Heart left ventricle (tissue), 16 donors: ENCODE measurements at regions not wholly inside any gene's neighbourhood (a gene's known extent, or its start where the extent isn't known, plus 50 kb on each side); places are given as distances from the start of the nearest gene placed in this dataset.
A peak's percentile ranks its signal among the peaks of the same experiment; 100 is the strongest.
"Not testable (repeated sequence)": the region's sequence is repeated elsewhere in the genome, so short reads cannot be mapped to it uniquely, and the experiment has no call there.

Source experiments
- ATAC-seq, 4 donors: fragments of 200-7000 bp; cut with Tn5 transposase; one replicate each; pipeline ENCODE4 v1.9.1; 2020 to 2022; ENCODE audit warnings: moderate library complexity in 4 of 4, mild to moderate bottlenecking in 3 of 4, moderate number of reproducible peaks in 1 of 4
- DNase-seq, 5 donors: peaks; one replicate each; pipeline ENCODE4 v3.0.0-alpha.2; 2020
- H3K27ac ChIP-seq, 12 donors: fragments of 200-600 bp; sonication (generic) in 4 of 12; one replicate each; pipeline versions ENCODE4 v1.5.0 to v1.8.0; 2016 to 2022; ENCODE audit warnings: mild to moderate bottlenecking in 2 of 12
- H3K27me3 ChIP-seq, 9 donors: fragments of 200-600 bp; sonication (generic) in 2 of 9; one replicate each; pipeline versions ENCODE4 v1.5.1 to v1.8.0; 2016 to 2022; ENCODE audit warnings: mild to moderate bottlenecking in 3 of 9
- H3K36me3 ChIP-seq, 9 donors: fragments of 200-600 bp; sonication (generic) in 2 of 9; one replicate each; pipeline versions ENCODE4 v1.5.0 to v1.8.0; 2018 to 2022; ENCODE audit warnings: mild to moderate bottlenecking in 2 of 9
- H3K4me1 ChIP-seq, 12 donors: fragments of 200-600 bp; sonication (generic) in 4 of 12; one replicate each; pipeline versions ENCODE4 v1.5.0 to v1.8.0; 2016 to 2022; ENCODE audit warnings: mild to moderate bottlenecking in 3 of 12
- H3K4me3 ChIP-seq, 12 donors: fragments of 200-600 bp; sonication (generic) in 4 of 12; one replicate each; pipeline versions ENCODE4 v1.5.0 to v1.8.0; 2017 to 2022; ENCODE audit warnings: mild to moderate bottlenecking in 9 of 12, moderate library complexity in 4 of 12
- H3K9me3 ChIP-seq, 12 donors: fragments of 200-600 bp; sonication (generic) in 4 of 12; one replicate each; pipeline versions ENCODE4 v1.5.0 to v1.8.0; 2016 to 2022; ENCODE audit warnings: mild to moderate bottlenecking in 1 of 12
- CTCF ChIP-seq, 12 donors: fragments of 200-600 bp; sonication (generic) in 4 of 12; IDR thresholded peaks; one replicate each; pipeline versions ENCODE4 v1.5.0 to v1.8.0; 2018 to 2022; ENCODE audit warnings: antibody characterized with exemption in 12 of 12, mild to moderate bottlenecking in 5 of 12
- POLR2A ChIP-seq, 2 donors: fragments of 450-650 bp; IDR thresholded peaks; one replicate each; pipeline ENCODE4 v1.6.1; 2017; ENCODE audit warnings: antibody characterized with exemption in 2 of 2, mild to moderate bottlenecking in 2 of 2, moderate library complexity in 2 of 2
- WGBS, 4 donors: extraction: QIAGEN DNeasy Blood & Tissue Kit in 2 of 4; methylation state at CpG; one replicate each; pipeline versions ENCODE4 v1.1.5 to v1.1.7; 2013 to 2018; 5-methylcytosine and 5-hydroxymethylcytosine counted together
- intact Hi-C, 10 donors: fragments of 100-400 bp; cut with DNase I; formaldehyde crosslinking; loops; one replicate each; pipeline versions ENCODE4 v1.11.1 to v1.14.2; 2022
- donor health status: ischemic (EF 13 %, LVEDD 7.1; RV severe dilation, severe dysfunction).
- donor health status: healthy with polysubstance abuse.
- donor health status: DM: no; HTN: yes; CAD: no.
- donor health status: DM: no; HTN: no; CAD: no.
- donor health status: ischemic (EF 25% LVEDD 6.9; RV normal size, moderate dysfunction).
- donor health status: ischemic (EF 25% LVEDD 5.7; RV mildly dilated, moderate dysfunction).
- donor health status: healthy.
- donor health status: DM: yes; HTN: yes; CAD: no.
- donor health status: ischemic (EF 35%, LVEDD 5.7; RV mildly dilated, moderate dysfunction).
- donor health status: nonischemic (EF 11% LVEDD 7.7; RV severe dilation, severe dysfunction).
- donor health status: DM: yes; HTN: yes; CAD: no.
- donor health status: PGD.
- donor health status: ischemic (EF 29% LVEDD 5.4; RV normal size, mild dysfunction).
- donor health status: nonischemic (EF 23%, LVEDD 6.1; RV moderate dilation, normal function).

GRCh38 chr11:55431541-55431940 lies 63.8 kb downstream of the OR4A15 start:
- WGBS, 4 donors, result 32 to 68% (median 52%) methylated on average over 3 of the region's 3 CpGs

GRCh38 chr11:55457641-55458040 lies 89.9 kb downstream of the OR4A15 start:
- H3K36me3 ChIP-seq, result no peaks in the 10 kb centered on the region
- no peaks in the 10 kb centered on the region for H3K4me1 ChIP-seq
- no peak overlapping the region for H3K4me3 ChIP-seq
- H3K27ac ChIP-seq, result no peak overlapping the region
- no peaks in the 10 kb centered on the region for H3K27me3 ChIP-seq
- DNase-seq, result no peak
- intact Hi-C loops, result no loop called here
- TF ChIP-seq POLR2A (IDR thresholded peaks at IDR 0.05) (no peak), CTCF (IDR thresholded peaks at IDR 0.05) (no peak)
- no peak for ATAC-seq
- 6 to 15% (median 10%) methylated on average over 2 of the region's 2 CpGs for WGBS, 4 donors
- H3K9me3 ChIP-seq, result peaks cover 0 to 8% (median 0%) of the 10 kb centered on the region in 12 donors

More at GRCh38 chr11:55431541-55431940, 63.8 kb downstream of the OR4A15 start:
- ATAC-seq, DNase-seq, H3K4me1 ChIP-seq, H3K4me3 ChIP-seq, H3K27ac ChIP-seq, H3K36me3 ChIP-seq, H3K9me3 ChIP-seq, intact Hi-C loops, H3K27me3 ChIP-seq: not testable (repeated sequence)

- not testable (repeated sequence) for H3K9me3 ChIP-seq, H3K36me3 ChIP-seq, ATAC-seq, H3K27ac ChIP-seq, H3K4me1 ChIP-seq, H3K27me3 ChIP-seq, H3K4me3 ChIP-seq
- intact Hi-C loops, result loop anchor here in 1 of 10 donors (10.0 kb wide), 1 partner anchor 55 kb away; no protein-coding TSS in a partner anchor
- DNase-seq, result peak in 1 of 5 donors; percentile 30
- 67 to 88% (median 78%) methylated on average over 19 of the region's 19 CpGs for WGBS, 4 donors
Measured at GRCh38 chr11:55459871-55460270, 92.1 kb downstream of the OR4A15 start.

GRCh38 chr11:55474321-55474720 lies 79.9 kb upstream of the OR4C15 start:
- TF ChIP-seq POLR2A (IDR thresholded peaks at IDR 0.05) (no peak), CTCF (IDR thresholded peaks at IDR 0.05) (no peak)
- H3K36me3 ChIP-seq, result no peaks in the 10 kb centered on the region
- no peaks in the 10 kb centered on the region for H3K27me3 ChIP-seq
- H3K4me3 ChIP-seq, result no peak overlapping the region
- intact Hi-C loops, result no loop called here
- 66 to 76% (median 72%) methylated on average over 2 of the region's 2 CpGs for WGBS, 4 donors
- no peak overlapping the region for H3K27ac ChIP-seq
- H3K4me1 ChIP-seq, result no peaks in the 10 kb centered on the region
- ATAC-seq (no peak), DNase-seq (no peak)
- H3K9me3 ChIP-seq, result peaks cover 0 to 8% (median 0%) of the 10 kb centered on the region in 12 donors

- ATAC-seq, result no peak
Measured at GRCh38 chr11:55481416-55481815, 72.9 kb upstream of the OR4C15 start.

More at GRCh38 chr11:55481416-55481815, 72.9 kb upstream of the OR4C15 start:
- H3K27ac ChIP-seq, result no peak overlapping the region
- no peaks in the 10 kb centered on the region for H3K27me3 ChIP-seq
- no peaks in the 10 kb centered on the region for H3K9me3 ChIP-seq
- H3K4me1 ChIP-seq, result no peaks in the 10 kb centered on the region
- WGBS, 4 donors, result 76 to 82% (median 77%) methylated on average over 1 of the region's 1 CpG
- no peak for DNase-seq
- TF ChIP-seq POLR2A (IDR thresholded peaks at IDR 0.05) (no peak), CTCF (IDR thresholded peaks at IDR 0.05) (no peak)
- no peaks in the 10 kb centered on the region for H3K36me3 ChIP-seq
- H3K4me3 ChIP-seq, result no peak overlapping the region
- intact Hi-C loops, result no loop called here
